NCI-H345 (cell line): ENCODE measurements at regions not wholly inside any gene's neighbourhood (a gene's known extent, or its start where the extent isn't known, plus 50 kb on each side); places are given as distances from the start of the nearest gene placed in this dataset.
A peak's percentile ranks its signal among the peaks of the same experiment; 100 is the strongest.

Experiments used
- DNase-seq: peaks from one replicate; lab custom pipeline; 2025; lab: John Stamatoyannopoulos, UW

DNA sequence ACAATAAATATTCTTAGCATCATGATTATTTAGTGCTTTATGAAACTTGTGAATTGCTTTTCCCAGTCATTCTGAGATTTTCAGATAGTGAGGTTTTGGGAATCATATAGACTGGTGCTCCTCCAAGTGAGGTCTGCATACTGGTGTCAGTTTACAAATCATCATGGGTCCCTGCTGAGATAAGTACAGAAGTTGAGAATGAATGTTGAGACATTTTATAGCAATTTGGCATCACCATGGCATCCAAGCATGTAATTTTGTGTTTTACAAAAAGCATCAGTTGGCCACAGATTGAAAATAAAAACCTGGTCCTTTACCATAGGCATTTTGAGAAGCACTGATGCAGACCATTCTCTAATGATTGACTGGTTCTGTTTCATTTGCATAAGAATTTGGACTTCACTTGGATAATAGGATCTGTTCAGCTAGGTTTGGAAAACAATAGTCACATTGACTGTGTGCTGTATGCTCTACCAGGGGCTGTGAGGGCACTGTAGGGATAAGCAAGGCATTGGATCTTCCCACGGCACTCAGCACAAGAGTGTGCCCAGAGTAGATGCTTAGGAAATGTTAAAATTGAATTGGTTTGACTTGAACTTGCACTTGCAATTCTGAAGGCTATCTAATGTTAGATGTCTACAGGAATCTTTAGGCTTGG lies 79.0 kb upstream of the JUN start:
- no peak for DNase-seq

DNA sequence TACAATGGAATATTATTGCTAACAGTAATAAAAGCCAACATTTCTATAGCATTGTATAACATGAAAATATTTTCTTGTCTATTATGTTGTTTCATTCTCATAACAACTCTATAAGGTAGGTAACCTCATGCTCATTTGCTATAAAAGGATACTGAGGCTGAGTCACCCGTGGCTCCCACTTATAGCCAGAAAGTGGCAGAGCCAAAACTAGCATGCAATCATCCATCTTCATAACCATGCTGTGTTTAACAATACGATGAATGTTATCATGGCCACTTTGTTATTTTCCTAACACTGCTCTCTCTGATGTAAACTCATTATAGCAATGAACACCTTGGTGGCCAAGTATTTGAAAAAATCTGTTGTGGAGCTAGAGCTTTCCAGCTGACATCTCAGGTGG lies 80.8 kb upstream of the JUN start:
- no peak for DNase-seq

DNA sequence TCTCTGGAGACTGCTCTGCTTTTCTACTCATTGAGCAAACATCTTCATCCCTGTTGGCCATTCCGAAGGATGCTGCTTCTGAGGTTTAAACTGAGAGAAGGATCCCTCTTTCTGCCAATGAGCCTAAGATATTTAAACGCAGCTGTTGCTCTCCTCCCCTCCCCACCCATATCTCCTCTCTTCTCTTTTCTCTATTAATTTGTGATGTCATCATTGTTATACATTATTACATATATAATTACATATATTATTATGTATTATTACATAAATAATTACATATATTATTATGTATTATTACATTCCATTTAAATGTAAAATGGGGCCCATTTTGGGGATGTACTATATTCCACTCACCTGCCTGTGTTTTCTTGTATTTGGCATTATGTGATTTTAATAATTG lies 82.7 kb upstream of the JUN start:
- no peak for DNase-seq

DNA sequence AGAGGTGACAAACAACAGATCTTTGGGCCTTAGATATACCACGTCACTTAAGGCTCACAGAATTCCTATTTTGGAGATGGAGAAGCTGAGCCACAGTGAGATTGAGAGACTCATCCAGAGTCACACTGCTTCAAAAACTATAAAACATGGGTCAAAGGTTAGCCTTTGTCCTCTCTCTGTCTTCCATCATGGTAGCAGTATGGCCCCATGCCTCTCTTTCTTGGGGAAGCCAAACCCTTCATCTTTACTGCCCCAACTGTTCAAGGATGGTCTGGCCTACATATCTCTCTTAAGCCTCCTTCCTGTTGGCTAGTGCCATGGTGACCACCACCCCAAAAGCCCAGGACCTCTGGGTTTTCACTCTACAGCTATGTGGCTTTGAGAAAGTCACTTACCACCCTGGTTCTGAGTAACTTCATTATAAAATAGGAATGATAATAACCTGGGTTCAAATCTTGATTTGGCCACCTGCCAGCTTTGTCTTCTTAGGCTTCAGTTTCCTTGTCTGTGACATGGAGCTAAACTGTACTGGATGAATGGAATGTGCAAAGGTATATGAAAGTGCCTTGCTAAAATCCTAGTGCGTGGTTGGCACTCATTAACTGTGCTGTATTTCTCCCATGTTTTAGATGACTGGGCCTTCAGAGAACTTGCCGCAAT lies 85.9 kb upstream of the JUN start:
- DNase-seq = no peak

DNA sequence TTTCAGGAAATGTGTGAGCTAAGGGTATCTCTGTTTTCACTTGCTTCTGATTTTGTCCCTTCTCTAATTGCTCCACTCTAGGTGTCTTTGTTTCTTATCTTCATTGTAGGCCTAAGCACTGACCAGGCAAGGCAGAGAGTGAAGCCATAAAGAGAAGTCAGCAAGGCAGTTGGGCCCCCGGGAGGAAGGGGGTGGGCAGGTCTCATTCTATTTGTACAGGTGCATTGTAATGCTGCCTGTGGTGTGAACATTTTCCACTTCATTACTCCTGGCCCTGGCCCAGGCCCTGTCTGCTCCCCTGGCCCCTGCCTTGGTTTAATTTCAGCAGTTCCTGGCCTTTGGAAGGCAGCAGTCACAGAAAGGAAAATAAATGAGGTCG lies 86.4 kb upstream of the JUN start:
- DNase-seq = peak; percentile 77

DNA sequence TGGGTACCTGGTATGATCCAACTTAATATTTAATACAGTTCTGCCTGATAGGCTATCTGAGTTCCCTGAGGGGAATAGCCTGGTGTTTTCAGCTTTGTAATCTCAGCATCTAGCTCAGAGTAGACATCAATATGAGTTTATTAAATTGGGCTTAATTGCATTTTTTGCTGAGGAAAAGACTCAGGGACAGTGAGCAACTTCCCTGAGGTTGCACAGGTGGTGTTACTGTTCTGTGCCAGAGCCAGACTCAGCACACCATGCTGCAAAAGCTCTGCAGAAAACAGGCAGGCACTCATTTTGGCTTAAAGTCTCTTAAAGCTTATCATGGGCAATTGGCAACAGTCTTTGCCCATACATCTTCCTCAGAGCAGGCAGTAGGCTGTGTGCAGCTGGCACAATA lies 90.5 kb upstream of the JUN start:
- no peak for DNase-seq

DNA sequence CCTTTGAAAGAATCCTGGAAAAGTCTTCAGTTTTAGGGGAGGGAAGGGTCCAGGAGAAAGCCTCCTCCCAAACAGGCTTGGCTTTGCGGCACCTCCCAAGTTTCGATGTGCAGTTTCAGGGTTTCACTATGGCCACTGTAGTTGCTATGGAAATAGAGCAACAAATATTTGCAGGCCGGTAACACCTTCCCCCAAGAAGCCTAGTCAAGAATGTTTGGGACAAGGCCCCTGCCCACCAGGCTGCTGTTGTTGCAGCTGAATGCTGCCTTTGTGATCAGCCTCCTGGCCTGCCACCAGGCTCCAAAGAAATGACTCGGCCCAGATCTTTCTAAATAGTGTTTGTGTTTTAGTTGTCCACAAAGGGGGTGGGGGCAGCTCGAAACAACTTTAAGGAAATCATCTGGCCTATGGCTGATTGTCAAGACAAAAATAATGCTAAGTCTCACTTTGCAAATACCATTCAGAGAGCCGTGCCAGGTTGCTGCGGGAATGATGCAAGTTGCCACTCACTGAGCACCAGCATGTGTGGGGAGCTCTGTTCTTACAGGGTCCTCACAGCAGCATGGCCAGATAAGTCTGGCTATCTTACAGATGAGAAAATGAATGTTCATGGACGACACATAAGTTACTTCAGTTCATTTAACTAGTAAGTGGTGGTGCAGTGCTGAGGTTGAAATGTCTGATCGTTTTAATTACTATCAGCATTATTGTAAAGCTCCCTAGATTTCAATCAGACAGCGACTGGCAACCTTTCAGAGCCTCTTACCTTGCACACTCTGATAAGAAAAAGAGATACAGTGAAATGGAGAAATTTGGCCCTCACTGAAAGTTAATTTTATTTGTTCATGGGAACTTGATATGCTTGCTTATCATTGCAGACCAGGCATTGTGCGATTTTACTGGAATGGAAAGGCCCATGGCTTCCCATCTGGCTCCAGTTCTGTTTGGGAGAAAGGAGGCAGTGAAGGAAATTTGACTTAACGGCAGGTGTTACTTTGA lies 91.2 kb upstream of the JUN start:
- peak; percentile 93 for DNase-seq

DNA sequence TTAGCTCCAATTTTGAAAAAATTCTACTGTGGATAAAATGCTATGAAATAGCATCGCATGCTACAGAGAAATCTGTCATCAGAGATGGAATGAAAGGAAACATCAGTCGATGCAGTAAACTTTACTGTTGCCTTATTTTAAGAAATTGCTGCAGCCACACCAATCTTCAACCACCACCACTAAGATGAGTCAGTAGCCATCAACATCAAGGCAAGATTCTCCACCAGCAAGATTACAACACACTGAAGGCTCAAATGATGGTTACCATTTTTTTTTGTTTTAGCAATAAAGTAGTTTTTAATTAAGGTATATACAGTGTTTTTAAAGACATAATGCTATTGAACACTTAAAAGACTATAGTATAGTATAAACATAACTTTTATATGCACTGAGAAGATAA lies 95.6 kb upstream of the JUN start:
- DNase-seq = no peak

DNA sequence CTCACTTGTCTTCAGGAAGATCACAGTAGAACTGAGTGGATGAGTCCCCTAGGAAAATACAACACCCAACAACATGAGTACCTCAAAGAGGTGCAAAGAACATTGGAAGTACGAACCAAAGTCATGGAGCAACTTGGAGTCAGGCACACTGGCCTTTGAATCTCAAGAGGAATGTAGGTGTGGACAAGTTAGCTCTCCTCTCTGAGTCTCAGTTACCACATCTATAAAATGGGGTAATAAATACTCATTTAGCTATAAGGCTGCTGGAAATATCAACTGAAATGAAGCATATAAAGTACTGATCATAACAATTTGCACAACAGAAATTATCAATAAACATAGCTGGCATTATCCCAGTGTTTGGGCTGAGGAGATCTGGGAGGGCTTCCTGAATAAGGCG lies 96.7 kb upstream of the JUN start:
- DNase-seq = no peak

DNA sequence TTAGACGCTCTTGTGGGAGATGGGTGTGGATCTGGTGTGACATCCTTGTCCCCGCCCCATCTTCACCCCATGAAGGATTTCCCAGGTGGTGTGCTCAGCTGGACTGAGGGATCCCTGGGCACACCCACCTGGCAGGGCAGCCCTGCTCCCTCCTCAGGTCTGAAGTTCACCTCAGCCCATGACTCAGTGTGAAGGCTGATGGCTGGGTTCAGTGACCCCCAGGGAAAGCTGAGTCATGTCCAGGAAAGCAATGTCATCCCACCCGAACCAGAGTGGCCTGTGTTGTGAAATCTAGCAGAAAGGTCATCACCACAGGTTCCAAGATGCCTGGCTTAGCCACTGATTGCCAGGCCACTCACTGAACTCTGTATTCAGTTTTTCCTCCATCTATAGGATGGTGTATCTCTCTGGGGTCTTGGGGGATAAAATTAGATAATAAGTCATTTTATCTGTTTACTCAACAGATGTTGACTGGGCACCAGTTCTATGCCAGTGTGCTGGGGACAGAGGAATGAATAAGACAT lies 97.7 kb upstream of the JUN start:
- DNase-seq = no peak

DNA sequence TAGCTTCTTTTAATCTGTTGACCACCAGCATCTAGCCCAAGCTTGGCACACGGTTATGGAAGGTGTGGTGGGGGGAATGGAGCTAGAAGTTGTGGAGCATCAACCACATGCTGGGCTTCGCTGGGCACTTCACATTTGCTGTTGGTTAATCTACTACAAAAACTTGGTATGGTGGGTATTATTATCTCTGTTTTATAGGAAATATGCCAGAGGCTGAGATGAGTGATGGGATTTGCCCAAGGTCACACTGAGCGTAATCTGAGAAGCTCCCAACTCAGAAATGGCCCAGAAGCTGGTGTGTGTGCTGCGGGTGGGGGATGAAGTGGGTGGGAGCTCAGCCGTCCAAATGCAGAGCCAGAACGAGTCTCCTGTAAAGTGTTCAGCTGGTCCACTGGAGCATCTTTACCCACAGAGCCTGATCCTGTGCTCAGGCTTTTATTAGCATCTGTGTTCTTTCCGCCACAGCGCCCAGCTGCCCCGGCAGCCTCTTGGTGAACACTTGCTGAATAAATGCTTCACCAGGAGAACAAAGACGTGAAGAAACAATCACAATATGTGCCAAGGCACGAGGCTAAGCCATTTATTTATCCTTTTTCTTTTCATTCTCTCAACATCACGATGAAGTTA lies 98.6 kb upstream of the JUN start:
- DNase-seq = peak; percentile 56

DNA sequence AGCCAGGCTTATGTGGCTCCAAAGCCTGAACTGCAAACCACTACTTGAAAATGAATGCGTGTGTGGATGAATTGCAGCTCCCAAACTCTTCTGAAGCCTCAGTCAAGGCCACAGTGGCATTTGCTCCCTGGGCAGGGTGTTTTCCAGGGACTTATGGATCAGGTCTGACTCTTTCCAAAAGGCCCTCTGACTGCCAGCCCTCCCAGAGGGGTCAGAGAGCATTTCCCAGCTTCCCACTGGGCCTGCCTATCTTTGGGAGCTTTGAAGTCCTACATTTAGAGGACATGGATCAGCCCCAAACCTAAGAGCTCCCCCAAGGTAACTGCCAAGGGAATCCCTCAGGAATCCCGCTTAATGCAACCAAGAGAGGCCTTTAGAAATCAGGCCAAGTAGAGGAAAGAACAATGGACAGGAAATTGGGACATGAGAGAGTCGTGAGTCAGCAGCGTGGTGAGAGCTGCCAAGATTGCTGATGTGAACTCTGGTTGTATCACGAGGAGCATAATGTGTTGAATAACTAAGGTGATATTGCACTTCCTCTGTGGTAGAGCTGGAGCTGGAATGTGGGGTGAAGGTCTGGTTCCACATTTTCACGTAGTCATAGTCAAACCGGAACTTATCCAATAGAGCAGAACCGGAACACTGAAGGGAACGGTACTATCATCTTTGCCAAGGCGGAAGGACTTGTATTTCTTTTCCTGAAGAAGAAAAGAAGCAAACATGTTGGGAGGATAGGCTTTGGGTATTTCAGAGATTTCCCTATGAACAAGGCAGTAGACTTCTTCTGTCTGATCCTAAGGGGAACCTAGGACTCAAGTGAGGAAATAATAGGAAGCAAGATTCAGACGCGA lies 99.4 kb upstream of the JUN start:
- DNase-seq = peak; percentile 48

DNA sequence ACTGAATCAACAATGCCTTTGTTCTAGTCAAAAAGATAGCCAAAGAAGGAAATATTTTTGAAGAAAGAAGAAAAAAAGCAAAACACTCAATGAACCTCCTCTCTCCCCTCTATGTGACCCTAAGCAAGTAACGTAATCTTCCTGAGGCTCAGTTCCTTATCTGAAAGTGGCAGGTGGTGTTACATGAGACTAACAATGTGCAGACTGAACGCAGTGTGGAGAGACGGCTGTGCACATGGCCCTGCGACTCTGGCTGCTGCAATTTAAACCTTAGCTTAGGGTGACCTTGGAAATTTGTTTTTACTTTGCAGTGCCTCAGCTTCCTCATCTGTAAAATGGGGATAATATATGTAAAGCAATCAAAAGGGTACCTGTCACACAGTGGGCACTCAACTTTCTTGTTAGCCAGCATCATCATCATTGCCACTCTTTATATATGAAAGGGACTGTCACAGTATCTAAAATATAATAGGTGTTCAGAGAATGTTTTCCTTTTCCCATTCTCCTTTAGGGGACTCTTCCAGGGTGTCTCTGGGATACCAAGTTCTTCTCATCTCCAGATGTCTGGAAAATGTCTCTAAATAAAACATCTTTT lies 100.1 kb upstream of the JUN start:
- no peak for DNase-seq

DNA sequence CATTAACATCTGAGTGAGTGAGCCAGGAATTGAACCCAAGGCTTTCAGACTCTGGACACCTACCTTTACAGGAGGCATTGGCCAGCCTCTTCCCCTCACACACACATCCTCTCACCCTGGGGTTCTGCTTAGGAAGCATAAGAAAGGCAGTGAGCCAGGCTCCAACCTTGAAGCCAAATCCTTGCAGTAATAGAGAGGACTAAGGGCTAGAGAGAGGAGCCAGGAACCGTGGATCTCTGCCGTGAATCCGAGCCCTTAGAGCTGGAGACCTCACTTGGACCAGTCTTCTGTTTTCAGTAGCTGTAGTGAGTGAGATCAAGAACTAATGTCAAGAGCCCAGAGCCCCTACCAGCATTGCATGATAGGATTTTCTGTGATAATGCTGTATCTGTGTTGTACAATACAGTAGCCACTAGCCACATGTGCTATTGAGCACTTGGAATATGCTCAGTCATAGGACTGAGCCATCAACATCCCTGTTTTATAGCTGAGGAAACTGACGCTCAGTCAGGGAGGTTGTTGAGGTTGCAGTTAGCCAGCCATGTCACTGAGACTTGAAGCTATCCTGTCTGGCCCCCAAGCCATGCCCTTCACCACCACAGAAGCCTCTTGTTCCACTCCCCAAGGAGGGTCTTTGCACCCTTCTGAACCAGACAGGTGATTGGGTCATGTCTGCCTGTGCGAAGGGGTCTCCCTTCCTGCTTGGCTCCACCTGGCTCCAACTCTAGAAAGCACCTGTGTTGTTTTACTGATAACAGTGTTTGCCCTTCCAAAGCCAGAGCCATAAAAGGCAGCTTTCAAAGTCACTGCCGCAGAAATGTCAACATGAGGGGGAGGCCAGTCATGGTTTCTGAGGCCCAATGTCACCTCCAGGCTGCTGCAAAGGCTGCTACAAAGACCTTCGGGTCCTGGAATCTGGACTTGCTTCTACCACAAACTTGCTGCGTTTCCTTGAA lies 101.1 kb upstream of the JUN start:
- peak; percentile 89 for DNase-seq

DNA sequence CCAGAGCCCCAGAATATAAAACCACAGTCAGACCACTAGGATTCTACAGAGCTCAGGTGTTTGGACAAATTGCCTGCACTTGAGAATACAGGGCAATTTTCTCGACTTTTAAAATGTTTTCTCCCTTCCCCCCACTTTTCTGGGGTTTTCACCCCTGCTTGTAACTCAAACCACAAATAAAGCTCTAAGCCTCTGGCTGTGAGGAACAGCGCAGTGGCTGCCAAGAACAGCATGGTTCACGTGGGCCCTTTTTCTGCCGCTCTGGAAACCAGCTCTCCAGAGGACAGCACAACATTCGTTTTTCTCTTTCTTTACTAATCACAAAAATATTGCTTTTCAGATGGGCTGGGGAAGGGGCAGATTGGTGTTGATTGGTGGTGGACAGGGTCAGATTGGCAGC lies 102.2 kb upstream of the JUN start:
- peak; percentile 12 for DNase-seq

DNA sequence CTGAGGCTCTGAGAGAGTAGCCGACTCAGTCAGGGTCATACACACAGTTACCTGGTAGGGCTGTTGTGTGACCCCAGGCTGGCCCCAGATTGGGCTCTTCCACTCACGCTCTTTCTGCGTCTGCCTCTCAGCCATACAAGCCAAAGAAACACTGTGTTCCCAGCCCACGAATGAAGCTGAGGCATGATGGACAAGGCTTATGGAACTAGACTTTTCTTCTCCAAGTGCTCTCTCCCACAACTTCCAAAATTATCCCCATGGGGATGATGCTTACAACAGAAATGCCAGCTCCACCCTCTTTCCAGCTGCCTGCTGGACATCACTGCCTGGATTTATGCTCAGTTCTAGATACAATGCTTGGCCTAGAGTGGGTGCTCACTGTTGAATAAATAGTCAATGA lies 102.8 kb upstream of the JUN start:
- no peak for DNase-seq

DNA sequence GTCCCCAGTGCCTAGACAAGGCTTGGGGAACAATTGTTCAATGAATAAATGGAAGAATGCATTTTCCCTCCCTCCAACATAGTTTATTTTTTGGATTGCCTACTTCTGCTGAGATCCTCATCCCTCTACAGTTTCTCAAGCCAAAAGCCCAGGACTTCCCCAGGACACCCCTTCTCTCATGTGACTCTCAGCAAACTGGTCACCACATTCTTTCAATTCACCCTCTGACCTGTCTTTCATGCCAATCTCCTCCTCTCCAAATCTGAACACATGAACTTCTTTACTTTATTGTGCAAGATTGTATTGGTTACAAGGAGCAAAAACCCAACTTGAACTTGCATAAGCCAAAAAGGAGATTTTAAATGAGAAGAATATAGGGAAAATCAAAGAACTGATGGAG lies 103.2 kb upstream of the JUN start:
- no peak for DNase-seq

DNA sequence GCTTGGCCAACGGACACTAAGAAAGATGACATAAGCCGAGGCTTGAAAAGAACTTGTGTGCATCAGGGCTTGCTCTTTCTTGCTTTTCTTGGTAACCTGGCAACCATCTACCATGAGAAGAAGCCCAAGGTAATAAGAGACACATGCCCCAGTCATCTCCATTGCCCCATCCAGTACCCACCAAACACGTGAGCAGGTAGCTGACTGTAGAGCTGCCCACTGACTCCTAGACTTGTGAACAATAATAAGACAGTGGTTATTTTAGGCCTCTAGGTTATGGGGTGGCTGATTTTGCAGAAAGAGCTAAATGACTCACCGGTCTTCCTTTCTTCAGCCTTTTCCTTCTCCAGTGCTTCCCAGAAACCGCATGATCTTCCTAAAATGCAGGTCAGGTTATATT lies 105.0 kb upstream of the JUN start:
- DNase-seq = no peak

DNA sequence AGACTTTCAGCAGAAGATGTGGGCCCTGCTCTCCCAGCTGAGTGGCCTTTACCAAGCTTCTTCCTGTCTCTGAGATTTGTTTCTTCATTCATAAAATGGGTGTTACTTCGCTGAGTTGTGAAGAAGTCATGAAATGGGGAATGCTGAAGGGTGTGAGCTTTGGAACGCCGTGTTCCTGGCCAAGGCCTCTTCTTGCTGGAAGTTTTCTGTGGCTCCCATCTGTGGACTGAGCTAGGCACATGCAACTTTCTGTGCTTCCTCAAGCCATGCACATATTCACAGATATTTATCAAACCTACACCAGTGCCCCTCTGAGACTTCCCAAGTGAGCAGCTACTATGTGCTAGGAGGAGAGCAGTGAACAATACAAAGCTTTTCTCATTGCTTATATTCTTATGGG lies 106.3 kb upstream of the JUN start:
- no peak for DNase-seq

DNA sequence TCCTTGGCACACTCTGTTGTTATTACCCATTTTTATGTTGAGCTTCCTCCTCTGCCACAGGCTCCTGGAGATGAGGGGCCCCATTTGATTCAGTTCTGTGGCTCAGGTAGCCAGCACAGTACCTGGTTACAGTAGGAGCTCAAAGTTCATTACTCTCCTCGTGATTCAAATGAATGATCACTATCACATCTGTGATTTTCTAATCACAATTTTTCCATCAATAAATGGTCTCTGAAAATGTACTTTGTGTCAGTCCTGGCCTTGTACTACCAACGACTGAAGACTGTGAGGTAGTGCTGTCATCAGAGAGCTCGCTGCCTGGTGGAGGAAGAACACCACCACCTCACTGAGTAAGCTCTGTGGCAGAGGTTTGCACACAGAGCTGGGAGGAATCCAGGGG lies 106.8 kb upstream of the JUN start:
- no peak for DNase-seq
